OCI-LY3 (cell line): ENCODE measurements at regions not wholly inside any gene's neighbourhood (a gene's known extent, or its start where the extent isn't known, plus 50 kb on each side); places are given as distances from the start of the nearest gene placed in this dataset.

Experiments
- H2AFZ ChIP-seq: fragments of 200-600, 300-600 bp; shearing (Covaris generic); 2 replicates; pipeline ENCODE4 v1.6.0; 2014; ENCODE audit warnings: antibody characterized with exemption, low read depth, low read length
- H3K27ac ChIP-seq: fragments of 200-600, 300-600 bp; sonication (generic); 2 replicates; pipeline ENCODE4 v1.5.1; 2014; ENCODE audit warnings: mild to moderate bottlenecking, low read length, moderate library complexity, mixed read lengths
- H3K27me3 ChIP-seq: fragments of 200-600, 300-600 bp; sonication (generic); 2 replicates; pipeline ENCODE4 v1.6.1; 2014; ENCODE audit warnings: low read depth, low read length, mixed read lengths
- H3K36me3 ChIP-seq: fragments of 200-600, 300-600 bp; sonication (generic); replicated peaks from 2 replicates; pipeline ENCODE3; 2014; ENCODE audit warnings: low read depth, low read length, mixed read lengths
- H3K4me1 ChIP-seq: fragments of 300-600, 200-600 bp; sonication (generic); 2 replicates; pipeline ENCODE4 v1.6.1; 2014; ENCODE audit warnings: low read length, mixed read lengths
- H3K4me2 ChIP-seq: fragments of 200-600, 300-600 bp; sonication (generic); 2 replicates; pipeline ENCODE4 v1.6.1; 2014; ENCODE audit warnings: low read length, mixed read lengths
- H3K4me3 ChIP-seq: fragments of 300-600, 200-600 bp; sonication (generic); 2 replicates; pipeline ENCODE4 v1.5.1; 2014; ENCODE audit warnings: antibody characterized with exemption, mild to moderate bottlenecking, low read length, moderate library complexity
- H3K79me2 ChIP-seq: fragments of 300-600, 200-600 bp; shearing (Covaris generic); 2 replicates; pipeline ENCODE4 v1.6.1; 2014; ENCODE audit warnings: mild to moderate bottlenecking, low read length, mixed read lengths
- H3K9ac ChIP-seq: fragments of 300-600, 200-600 bp; shearing (Covaris generic); 2 replicates; pipeline ENCODE4 v1.6.0; 2014; ENCODE audit warnings: mild to moderate bottlenecking, low read length, moderate library complexity
- H3K9me3 ChIP-seq: fragments of 200-600, 300-600 bp; shearing (Covaris generic); 2 replicates; pipeline ENCODE4 v1.6.1; 2014; ENCODE audit warnings: low read length, mixed read lengths; ENCODE audit not compliant: insufficient read depth
- H4K20me1 ChIP-seq: fragments of 200-600, 300-600 bp; sonication (generic); 2 replicates; pipeline ENCODE4 v1.6.1; 2016; ENCODE audit warnings: low read length, mixed read lengths; ENCODE audit not compliant: insufficient read depth
- CTCF ChIP-seq: fragments of 200-600, 300-600 bp; sonication (generic); IDR thresholded peaks from 2 replicates; pipeline ENCODE4 v1.5.1; 2014; ENCODE audit warnings: antibody characterized with exemption, low read length, low read depth
- EZH2phosphoT487 ChIP-seq: fragments of 200-600 bp; shearing (Covaris generic); IDR thresholded peaks from 2 replicates; pipeline ENCODE4 v1.6.1; 2018; ENCODE audit warnings: antibody characterized with exemption, mixed run types, low read depth

GRCh38 chr6:148074738-148075137 lies 267.9 kb upstream of the SASH1 start:
- no peaks in the 10 kb centered on the region for H3K9me3 ChIP-seq
- H2AFZ ChIP-seq, result no peak overlapping the region
- H3K9ac ChIP-seq, result no peak overlapping the region
- no peaks in the 10 kb centered on the region for H3K27me3 ChIP-seq
- H3K4me1 ChIP-seq, result no peaks in the 10 kb centered on the region
- H3K4me3 ChIP-seq, result no peak overlapping the region
- no peaks in the 10 kb centered on the region for H3K79me2 ChIP-seq
- no peak overlapping the region for H3K4me2 ChIP-seq
- TF ChIP-seq CTCF (no peak), EZH2phosphoT487 (no peak)
- H3K36me3 ChIP-seq, result no peaks in the 10 kb centered on the region
- no peaks in the 10 kb centered on the region for H4K20me1 ChIP-seq
- no peak overlapping the region for H3K27ac ChIP-seq

DNA sequence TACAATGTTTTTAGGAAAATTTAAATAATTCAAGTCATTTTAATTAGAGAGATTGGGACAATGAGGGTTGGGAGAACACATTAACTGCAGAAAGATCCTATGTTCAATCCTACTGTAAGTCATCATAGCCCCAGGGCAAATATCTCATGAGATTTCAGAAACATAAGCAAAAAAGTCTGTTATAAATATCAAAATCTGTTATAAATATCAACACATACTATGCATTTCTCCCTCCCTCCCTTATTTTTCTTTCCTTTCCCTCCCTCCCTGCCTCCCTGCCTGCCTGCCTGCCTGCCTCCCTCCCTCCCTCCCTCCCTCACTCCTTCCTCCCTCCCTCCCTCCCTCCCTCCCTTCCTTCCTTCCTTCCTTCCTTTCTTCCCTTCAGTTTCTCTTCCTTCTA lies 267.3 kb upstream of the SASH1 start:
- Histone ChIP-seq H3K4me2 (no peak overlapping the region), H3K79me2 (no peaks in the 10 kb centered on the region), H4K20me1 (no peaks in the 10 kb centered on the region), H3K27me3 (no peaks in the 10 kb centered on the region), H3K9ac (no peak overlapping the region), H3K9me3 (no peaks in the 10 kb centered on the region), H3K4me3 (no peak overlapping the region), H3K36me3 (no peaks in the 10 kb centered on the region), H2AFZ (no peak overlapping the region), H3K27ac (no peak overlapping the region), H3K4me1 (no peaks in the 10 kb centered on the region)
- TF ChIP-seq EZH2phosphoT487 (no peak), CTCF (no peak)

DNA sequence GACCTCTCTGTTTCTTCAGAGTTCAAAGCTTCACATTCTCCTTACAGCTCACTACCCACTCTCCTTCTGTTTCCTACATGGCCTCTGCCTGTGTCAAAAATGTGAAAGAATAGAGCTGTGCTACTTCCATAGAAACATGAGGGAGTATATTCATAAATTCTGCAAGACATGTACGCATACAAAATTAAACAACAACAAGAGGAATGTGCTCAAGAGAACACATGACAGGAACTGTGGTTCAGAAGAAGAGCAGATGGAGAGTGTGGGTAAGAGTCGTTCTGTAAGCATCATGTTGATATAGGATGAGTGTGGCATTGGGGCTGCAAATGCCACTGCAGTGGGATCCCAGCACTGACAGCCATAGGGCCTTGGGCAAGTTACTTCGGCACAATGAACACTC lies 266.6 kb upstream of the SASH1 start:
- no peak overlapping the region for H2AFZ ChIP-seq
- no peaks in the 10 kb centered on the region for H3K4me1 ChIP-seq
- no peaks in the 10 kb centered on the region for H3K27me3 ChIP-seq
- TF ChIP-seq CTCF (no peak), EZH2phosphoT487 (no peak)
- H3K27ac ChIP-seq, result no peak overlapping the region
- no peaks in the 10 kb centered on the region for H3K79me2 ChIP-seq
- no peaks in the 10 kb centered on the region for H3K36me3 ChIP-seq
- H3K4me3 ChIP-seq, result no peak overlapping the region
- H4K20me1 ChIP-seq, result no peaks in the 10 kb centered on the region
- H3K9me3 ChIP-seq, result no peaks in the 10 kb centered on the region
- no peak overlapping the region for H3K9ac ChIP-seq
- H3K4me2 ChIP-seq, result no peak overlapping the region

DNA sequence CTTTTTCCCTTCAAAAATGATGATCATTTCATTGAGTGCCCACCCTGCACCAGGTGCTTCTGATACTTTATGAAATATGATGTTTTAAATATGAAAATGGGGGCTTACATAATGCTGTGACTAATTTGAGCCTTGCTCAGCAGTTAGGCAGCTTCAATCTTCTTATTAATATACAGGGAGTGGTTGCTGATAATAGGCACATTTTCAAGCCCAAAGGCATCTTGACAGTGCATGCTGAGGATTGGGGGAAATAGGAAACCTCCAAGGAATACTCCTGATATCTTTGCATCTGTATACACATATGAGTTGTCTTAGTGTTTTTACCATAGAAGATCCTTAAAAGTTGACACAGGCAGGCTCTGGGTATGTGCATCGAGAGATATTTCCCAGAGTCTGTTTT lies 262.3 kb upstream of the SASH1 start:
- no peaks in the 10 kb centered on the region for H3K79me2 ChIP-seq
- no peak overlapping the region for H3K9ac ChIP-seq
- H3K27ac ChIP-seq, result no peak overlapping the region
- H2AFZ ChIP-seq, result no peak overlapping the region
- no peaks in the 10 kb centered on the region for H3K9me3 ChIP-seq
- H3K4me2 ChIP-seq, result no peak overlapping the region
- no peaks in the 10 kb centered on the region for H4K20me1 ChIP-seq
- no peaks in the 10 kb centered on the region for H3K36me3 ChIP-seq
- TF ChIP-seq EZH2phosphoT487 (no peak), CTCF (no peak)
- H3K4me1 ChIP-seq, result no peaks in the 10 kb centered on the region
- H3K4me3 ChIP-seq, result no peak overlapping the region
- H3K27me3 ChIP-seq, result no peaks in the 10 kb centered on the region
